ENCODE measurements at regions not wholly inside any gene's neighbourhood (a gene's known extent, or its start where the extent isn't known, plus 50 kb on each side); places are given as distances from the start of the nearest gene placed in this dataset.

- no peak for TF ChIP-seq CTCF (IDR thresholded peaks at IDR 0.05; ENCODE audit: insufficient read depth, low read length)
- TF ChIP-seq POLR2AphosphoS5 (IDR thresholded peaks at IDR 0.05; ENCODE audit: low read depth), result no peak
- no peak for TF ChIP-seq GABPA (IDR thresholded peaks at IDR 0.05; ENCODE audit: low read depth)
- TF ChIP-seq, protein P1, sequence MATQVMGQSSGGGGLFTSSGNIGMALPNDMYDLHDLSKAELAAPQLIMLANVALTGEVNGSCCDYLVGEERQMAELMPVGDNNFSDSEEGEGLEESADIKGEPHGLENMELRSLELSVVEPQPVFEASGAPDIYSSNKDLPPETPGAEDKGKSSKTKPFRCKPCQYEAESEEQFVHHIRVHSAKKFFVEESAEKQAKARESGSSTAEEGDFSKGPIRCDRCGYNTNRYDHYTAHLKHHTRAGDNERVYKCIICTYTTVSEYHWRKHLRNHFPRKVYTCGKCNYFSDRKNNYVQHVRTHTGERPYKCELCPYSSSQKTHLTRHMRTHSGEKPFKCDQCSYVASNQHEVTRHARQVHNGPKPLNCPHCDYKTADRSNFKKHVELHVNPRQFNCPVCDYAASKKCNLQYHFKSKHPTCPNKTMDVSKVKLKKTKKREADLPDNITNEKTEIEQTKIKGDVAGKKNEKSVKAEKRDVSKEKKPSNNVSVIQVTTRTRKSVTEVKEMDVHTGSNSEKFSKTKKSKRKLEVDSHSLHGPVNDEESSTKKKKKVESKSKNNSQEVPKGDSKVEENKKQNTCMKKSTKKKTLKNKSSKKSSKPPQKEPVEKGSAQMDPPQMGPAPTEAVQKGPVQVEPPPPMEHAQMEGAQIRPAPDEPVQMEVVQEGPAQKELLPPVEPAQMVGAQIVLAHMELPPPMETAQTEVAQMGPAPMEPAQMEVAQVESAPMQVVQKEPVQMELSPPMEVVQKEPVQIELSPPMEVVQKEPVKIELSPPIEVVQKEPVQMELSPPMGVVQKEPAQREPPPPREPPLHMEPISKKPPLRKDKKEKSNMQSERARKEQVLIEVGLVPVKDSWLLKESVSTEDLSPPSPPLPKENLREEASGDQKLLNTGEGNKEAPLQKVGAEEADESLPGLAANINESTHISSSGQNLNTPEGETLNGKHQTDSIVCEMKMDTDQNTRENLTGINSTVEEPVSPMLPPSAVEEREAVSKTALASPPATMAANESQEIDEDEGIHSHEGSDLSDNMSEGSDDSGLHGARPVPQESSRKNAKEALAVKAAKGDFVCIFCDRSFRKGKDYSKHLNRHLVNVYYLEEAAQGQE (IDR thresholded peaks at IDR 0.05; ENCODE audit: insufficient replicate concordance, low read depth), result no peak
- peak; percentile 60 for TF ChIP-seq SPI1 (IDR thresholded peaks at IDR 0.05; ENCODE audit: borderline replicate concordance, low read depth)
Observed at GRCh38 chr18:28357766-28358401, 181.0 kb upstream of the CDH2 start.
